GM11168 (cell line): ENCODE measurements at regions not wholly inside any gene's neighbourhood (a gene's known extent, or its start where the extent isn't known, plus 50 kb on each side); places are given as distances from the start of the nearest gene placed in this dataset.
"Not testable (repeated sequence)": the region's sequence is repeated elsewhere in the genome, so short reads cannot be mapped to it uniquely, and the experiment has no call there.

Source experiments
- in situ Hi-C: fragments of 300-500 bp; cut with MboI; formaldehyde crosslinking; loops from one replicate; pipeline ENCODE4 v1.12.0; 2022; ENCODE audit warnings: low sequenced_read_pairs; ENCODE audit not compliant: unreplicated experiment

- in situ Hi-C loops, result no loop called here
These were observed 248.9 kb upstream of the HNRNPA3 start for GRCh38 chr2:176963568-176964287.

- in situ Hi-C loops, result no loop called here
These were observed 244.6 kb upstream of the HNRNPA3 start for GRCh38 chr2:176967911-176968450.

- in situ Hi-C loops, result no loop called here
These were observed 242.8 kb upstream of the HNRNPA3 start for GRCh38 chr2:176969642-176970359.

GRCh38 chr2:176976736-176977685, 235.6 kb upstream of the HNRNPA3 start:
- in situ Hi-C loops, result no loop called here

GRCh38 chr2:176978921-176979320, 233.7 kb upstream of the HNRNPA3 start:
- in situ Hi-C loops, result no loop called here

- in situ Hi-C loops, result no loop called here
These were observed 232.4 kb upstream of the HNRNPA3 start for GRCh38 chr2:176979981-176980710.

- in situ Hi-C loops, result no loop called here
These were observed 227.6 kb upstream of the HNRNPA3 start for GRCh38 chr2:176984987-176985386.

GRCh38 chr2:176985871-176986270, 226.7 kb upstream of the HNRNPA3 start:
- in situ Hi-C loops, result no loop called here

- in situ Hi-C loops, result no loop called here
These were observed 226.1 kb upstream of the HNRNPA3 start for GRCh38 chr2:176986487-176986886.

- in situ Hi-C loops, result no loop called here
These were observed 221.2 kb upstream of the HNRNPA3 start for GRCh38 chr2:176991411-176991810.

GRCh38 chr2:176997074-176997791, 215.4 kb upstream of the HNRNPA3 start:
- in situ Hi-C loops, result no loop called here

- in situ Hi-C loops, result no loop called here
These were observed 214.8 kb upstream of the HNRNPA3 start for GRCh38 chr2:176997792-176998169.

GRCh38 chr2:176999301-176999700, 213.3 kb upstream of the HNRNPA3 start:
- in situ Hi-C loops, result no loop called here

- in situ Hi-C loops, result no loop called here
These were observed 212.4 kb upstream of the HNRNPA3 start for GRCh38 chr2:177000061-177000714.

GRCh38 chr2:177000715-177001072, 211.9 kb upstream of the HNRNPA3 start:
- in situ Hi-C loops, result no loop called here

GRCh38 chr2:177001334-177001733, 211.3 kb upstream of the HNRNPA3 start:
- in situ Hi-C loops, result no loop called here

GRCh38 chr2:177002983-177003382, 209.6 kb upstream of the HNRNPA3 start:
- in situ Hi-C loops, result no loop called here

GRCh38 chr2:177007726-177008125, 204.9 kb upstream of the HNRNPA3 start:
- in situ Hi-C loops, result not testable (repeated sequence)

GRCh38 chr2:177008662-177009061, 203.9 kb upstream of the HNRNPA3 start:
- in situ Hi-C loops, result not testable (repeated sequence)
